ENCODE measurements at regions not wholly inside any gene's neighbourhood (a gene's known extent, or its start where the extent isn't known, plus 50 kb on each side); places are given as distances from the start of the nearest gene placed in this dataset.

DNA sequence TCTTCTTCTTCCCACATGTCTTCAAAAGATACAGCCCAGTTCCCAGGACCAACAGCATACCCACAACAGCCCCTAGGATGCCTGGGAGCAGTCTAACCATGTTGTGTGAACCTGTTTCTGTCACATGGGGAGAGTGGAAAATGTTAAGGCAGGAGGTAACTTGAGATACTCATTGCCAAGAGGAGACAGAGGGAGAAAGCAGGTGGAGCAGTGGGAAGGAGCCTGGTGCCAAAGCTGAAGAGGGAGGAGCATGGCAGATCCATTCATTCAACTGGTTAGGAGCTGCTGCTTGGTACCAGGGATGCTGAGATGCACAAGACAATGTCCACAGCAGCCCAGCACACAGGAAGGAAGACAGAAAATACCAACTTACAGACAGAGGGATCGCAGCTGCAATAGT is 149.8 kb upstream of the ETV3 start:
- ChIA-PET POLR2A (no interaction called here), CTCF (no interaction called here)
- Mint-ChIP-seq H3K27me3 (ENCODE audit: low read depth) (peaks cover 15% of the 10 kb centered on the region), H3K4me1 (no peaks in the 10 kb centered on the region), H3K27ac (no peak overlapping the region), H3K4me3 (no peak overlapping the region), H3K36me3 (no peaks in the 10 kb centered on the region), H3K9me3 (peaks cover 3% of the 10 kb centered on the region; the same call in 1 of the 2 replicates)
- TF ChIP-seq TCF7 (CRISPR knock-in tag; IDR thresholded peaks at IDR 0.05; ENCODE audit: low read depth) = no peak
- no peak for TF ChIP-seq OVOL2 (CRISPR knock-in tag; IDR thresholded peaks at IDR 0.05; ENCODE audit: borderline replicate concordance)
- no peak for TF ChIP-seq ZBTB21 (CRISPR knock-in tag; IDR thresholded peaks at IDR 0.05; ENCODE audit: borderline replicate concordance)
- TF ChIP-seq ZNF232 (CRISPR knock-in tag; IDR thresholded peaks at IDR 0.05) = no peak
- TF ChIP-seq, protein P1, sequence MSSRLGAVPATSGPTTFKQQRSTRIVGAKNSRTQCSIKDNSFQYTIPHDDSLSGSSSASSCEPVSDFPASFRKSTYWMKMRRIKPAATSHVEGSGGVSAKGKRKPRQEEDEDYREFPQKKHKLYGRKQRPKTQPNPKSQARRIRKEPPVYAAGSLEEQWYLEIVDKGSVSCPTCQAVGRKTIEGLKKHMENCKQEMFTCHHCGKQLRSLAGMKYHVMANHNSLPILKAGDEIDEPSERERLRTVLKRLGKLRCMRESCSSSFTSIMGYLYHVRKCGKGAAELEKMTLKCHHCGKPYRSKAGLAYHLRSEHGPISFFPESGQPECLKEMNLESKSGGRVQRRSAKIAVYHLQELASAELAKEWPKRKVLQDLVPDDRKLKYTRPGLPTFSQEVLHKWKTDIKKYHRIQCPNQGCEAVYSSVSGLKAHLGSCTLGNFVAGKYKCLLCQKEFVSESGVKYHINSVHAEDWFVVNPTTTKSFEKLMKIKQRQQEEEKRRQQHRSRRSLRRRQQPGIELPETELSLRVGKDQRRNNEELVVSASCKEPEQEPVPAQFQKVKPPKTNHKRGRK (CRISPR knock-in tag; IDR thresholded peaks at IDR 0.05; ENCODE audit: borderline replicate concordance) = no peak
- no peak for TF ChIP-seq HMGA2 (CRISPR knock-in tag; IDR thresholded peaks at IDR 0.05)
- TF ChIP-seq KAT7 (CRISPR knock-in tag; IDR thresholded peaks at IDR 0.05; ENCODE audit: borderline replicate concordance) = no peak
- no peak for TF ChIP-seq TEAD4 (CRISPR knock-in tag; IDR thresholded peaks at IDR 0.05)
- TF ChIP-seq, protein P2, sequence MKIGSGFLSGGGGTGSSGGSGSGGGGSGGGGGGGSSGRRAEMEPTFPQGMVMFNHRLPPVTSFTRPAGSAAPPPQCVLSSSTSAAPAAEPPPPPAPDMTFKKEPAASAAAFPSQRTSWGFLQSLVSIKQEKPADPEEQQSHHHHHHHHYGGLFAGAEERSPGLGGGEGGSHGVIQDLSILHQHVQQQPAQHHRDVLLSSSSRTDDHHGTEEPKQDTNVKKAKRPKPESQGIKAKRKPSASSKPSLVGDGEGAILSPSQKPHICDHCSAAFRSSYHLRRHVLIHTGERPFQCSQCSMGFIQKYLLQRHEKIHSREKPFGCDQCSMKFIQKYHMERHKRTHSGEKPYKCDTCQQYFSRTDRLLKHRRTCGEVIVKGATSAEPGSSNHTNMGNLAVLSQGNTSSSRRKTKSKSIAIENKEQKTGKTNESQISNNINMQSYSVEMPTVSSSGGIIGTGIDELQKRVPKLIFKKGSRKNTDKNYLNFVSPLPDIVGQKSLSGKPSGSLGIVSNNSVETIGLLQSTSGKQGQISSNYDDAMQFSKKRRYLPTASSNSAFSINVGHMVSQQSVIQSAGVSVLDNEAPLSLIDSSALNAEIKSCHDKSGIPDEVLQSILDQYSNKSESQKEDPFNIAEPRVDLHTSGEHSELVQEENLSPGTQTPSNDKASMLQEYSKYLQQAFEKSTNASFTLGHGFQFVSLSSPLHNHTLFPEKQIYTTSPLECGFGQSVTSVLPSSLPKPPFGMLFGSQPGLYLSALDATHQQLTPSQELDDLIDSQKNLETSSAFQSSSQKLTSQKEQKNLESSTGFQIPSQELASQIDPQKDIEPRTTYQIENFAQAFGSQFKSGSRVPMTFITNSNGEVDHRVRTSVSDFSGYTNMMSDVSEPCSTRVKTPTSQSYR (CRISPR knock-in tag; IDR thresholded peaks at IDR 0.05) = no peak
- TF ChIP-seq ARID4B (CRISPR knock-in tag; IDR thresholded peaks at IDR 0.05; ENCODE audit: borderline replicate concordance) = no peak
- ATAC-seq (no peak), DNase-seq (ENCODE audit: low spot score) (no peak)

- DNase-seq (ENCODE audit: low spot score) = no peak
- no peak overlapping the region for H3K4me3 Mint-ChIP-seq
- H3K27ac Mint-ChIP-seq = no peak overlapping the region
- no peaks in the 10 kb centered on the region for H3K36me3 Mint-ChIP-seq
- H3K9me3 Mint-ChIP-seq = peaks cover 3% of the 10 kb centered on the region; the same call in 1 of the 2 replicates
- POLR2A ChIA-PET = no interaction called here
- H3K4me1 Mint-ChIP-seq = no peaks in the 10 kb centered on the region
- peaks cover 19% of the 10 kb centered on the region for H3K27me3 Mint-ChIP-seq (ENCODE audit: low read depth)
- CTCF ChIA-PET = no interaction called here
- TF ChIP-seq FOXK1 (CRISPR knock-in tag; IDR thresholded peaks at IDR 0.05) (no peak), NR3C1 (CRISPR knock-in tag; conservative IDR thresholded peaks at IDR 0.05; ENCODE audit: low read depth) (no peak), ZNF138 (CRISPR knock-in tag; conservative IDR thresholded peaks at IDR 0.05) (no peak), ESRRA (CRISPR knock-in tag; IDR thresholded peaks at IDR 0.05; ENCODE audit: borderline replicate concordance) (no peak), FOXP1 (CRISPR knock-in tag; IDR thresholded peaks at IDR 0.05; ENCODE audit: borderline replicate concordance) (no peak), ARID4B (CRISPR knock-in tag; IDR thresholded peaks at IDR 0.05; ENCODE audit: borderline replicate concordance) (no peak), OVOL2 (CRISPR knock-in tag; IDR thresholded peaks at IDR 0.05; ENCODE audit: borderline replicate concordance) (no peak)
- TF ChIP-seq, protein P3, sequence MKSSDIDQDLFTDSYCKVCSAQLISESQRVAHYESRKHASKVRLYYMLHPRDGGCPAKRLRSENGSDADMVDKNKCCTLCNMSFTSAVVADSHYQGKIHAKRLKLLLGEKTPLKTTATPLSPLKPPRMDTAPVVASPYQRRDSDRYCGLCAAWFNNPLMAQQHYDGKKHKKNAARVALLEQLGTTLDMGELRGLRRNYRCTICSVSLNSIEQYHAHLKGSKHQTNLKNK (CRISPR knock-in tag; IDR thresholded peaks at IDR 0.05) = no peak
- TF ChIP-seq, protein P4, sequence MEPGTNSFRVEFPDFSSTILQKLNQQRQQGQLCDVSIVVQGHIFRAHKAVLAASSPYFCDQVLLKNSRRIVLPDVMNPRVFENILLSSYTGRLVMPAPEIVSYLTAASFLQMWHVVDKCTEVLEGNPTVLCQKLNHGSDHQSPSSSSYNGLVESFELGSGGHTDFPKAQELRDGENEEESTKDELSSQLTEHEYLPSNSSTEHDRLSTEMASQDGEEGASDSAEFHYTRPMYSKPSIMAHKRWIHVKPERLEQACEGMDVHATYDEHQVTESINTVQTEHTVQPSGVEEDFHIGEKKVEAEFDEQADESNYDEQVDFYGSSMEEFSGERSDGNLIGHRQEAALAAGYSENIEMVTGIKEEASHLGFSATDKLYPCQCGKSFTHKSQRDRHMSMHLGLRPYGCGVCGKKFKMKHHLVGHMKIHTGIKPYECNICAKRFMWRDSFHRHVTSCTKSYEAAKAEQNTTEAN (CRISPR knock-in tag; IDR thresholded peaks at IDR 0.05) = no peak
- ATAC-seq = no peak
Measured at GRCh38 chr1:157287462-157287861, 149.3 kb upstream of the ETV3 start.

Data from WTC11 (cell line).